Small intestine (tissue), 7 donors: ENCODE measurements at regions not wholly inside any gene's neighbourhood (a gene's known extent, or its start where the extent isn't known, plus 50 kb on each side); places are given as distances from the start of the nearest gene placed in this dataset.

Experiments
- DNase-seq, 2 donors: peaks; one replicate each; pipeline versions ENCODE4 v3.0.0 to v3.0.0-alpha.2; 2013
- FAIRE-seq: peaks from 2 replicates; lab custom pipeline; 2012; peaks lifted over from hg19 to GRCh38; lab: Jason Lieb, UNC
- H3K27ac ChIP-seq, 3 donors: one replicate each; pipeline ENCODE4 v1.5.1; 2013; ENCODE audit warnings: low read length in 2 of 3, mild to moderate bottlenecking in 2 of 3, control low read depth in 1 of 3, inconsistent platforms in 1 of 3, low read depth in 1 of 3, moderate library complexity in 1 of 3
- H3K27me3 ChIP-seq, 3 donors: one replicate each; pipeline ENCODE4 v1.6.1; 2013; ENCODE audit warnings: low read length in 3 of 3, inconsistent platforms in 1 of 3; ENCODE audit not compliant: control insufficient read depth in 3 of 3, insufficient read depth in 3 of 3
- H3K36me3 ChIP-seq, 3 donors: one replicate each; pipeline ENCODE4 v1.6.1; 2013; ENCODE audit warnings: low read length in 3 of 3, inconsistent platforms in 1 of 3, low read depth in 1 of 3, mild to moderate bottlenecking in 1 of 3, moderate library complexity in 1 of 3; ENCODE audit not compliant: control insufficient read depth in 3 of 3, insufficient read depth in 2 of 3
- H3K4me1 ChIP-seq, 3 donors: one replicate each; pipeline ENCODE4 v1.6.1; 2013; ENCODE audit warnings: low read length in 2 of 3, inconsistent platforms in 1 of 3, low read depth in 1 of 3, mild to moderate bottlenecking in 1 of 3, moderate library complexity in 1 of 3; ENCODE audit not compliant: control insufficient read depth in 3 of 3, insufficient read depth in 2 of 3
- H3K4me3 ChIP-seq, 3 donors: one replicate each; pipeline ENCODE4 v1.5.1; 2013; ENCODE audit warnings: low read length in 3 of 3, control low read depth in 1 of 3, inconsistent platforms in 1 of 3, low read depth in 1 of 3, mild to moderate bottlenecking in 1 of 3, moderate library complexity in 1 of 3
- H3K9me3 ChIP-seq, 2 donors: one replicate each; pipeline ENCODE4 v1.6.1; 2013; ENCODE audit warnings: low read depth in 1 of 2, low read length in 1 of 2; ENCODE audit not compliant: control insufficient read depth in 2 of 2, insufficient read depth in 1 of 2
- WGBS, 3 donors: extraction: QIAGEN DNeasy Blood & Tissue Kit; methylation state at CpG; one replicate each; pipeline ENCODE4 v1.1.7; 2013; 5-methylcytosine and 5-hydroxymethylcytosine counted together
- donor health status: healthy with polysubstance abuse.
- donor health status: control.
- donor health status: control.
- donor health status: Bipolar disorder and iron deficiency.
- donor health status: healthy.

GRCh38 chr11:90650153-90650552 is 427.3 kb upstream of the CHORDC1 start:
- no peaks in the 10 kb centered on the region for H3K36me3 ChIP-seq
- H3K27me3 ChIP-seq: no peaks in the 10 kb centered on the region
- DNase-seq (no peak), FAIRE-seq (no peak)
- 93 to 95% (median 94%) methylated on average over 2 of the region's 2 CpGs for WGBS, 3 donors
- H3K4me1 ChIP-seq: no peaks in the 10 kb centered on the region
- no peak overlapping the region for H3K4me3 ChIP-seq
- H3K9me3 ChIP-seq: no peaks in the 10 kb centered on the region
- H3K27ac ChIP-seq: no peak overlapping the region

DNA sequence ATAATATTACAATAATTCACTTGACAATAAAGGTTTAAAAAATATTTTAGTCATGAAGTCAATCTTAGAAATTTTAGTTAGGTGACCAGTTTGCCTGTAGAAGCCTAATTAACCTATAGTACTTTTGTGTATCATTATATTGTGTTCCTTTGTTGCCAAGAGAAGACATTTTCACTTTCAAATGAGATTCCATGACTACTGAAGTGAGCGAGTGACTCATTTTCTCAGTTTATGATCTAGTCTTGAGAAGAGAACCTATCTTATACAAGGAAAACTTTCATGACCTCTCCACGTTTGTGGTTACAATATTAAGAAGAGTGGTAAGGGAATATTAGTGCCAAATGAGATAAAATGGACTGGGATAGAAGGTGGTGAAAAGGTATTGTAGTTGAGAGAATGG is 423.9 kb upstream of the CHORDC1 start:
- Histone ChIP-seq H3K4me3 (no peak overlapping the region), H3K9me3 (no peaks in the 10 kb centered on the region), H3K4me1 (no peaks in the 10 kb centered on the region), H3K27me3 (no peaks in the 10 kb centered on the region), H3K36me3 (no peaks in the 10 kb centered on the region), H3K27ac (no peak overlapping the region)
- DNase-seq: no peak
- 61 to 75% (median 63%) methylated on average over 2 of the region's 2 CpGs for WGBS, 3 donors
- no peak for FAIRE-seq

DNA sequence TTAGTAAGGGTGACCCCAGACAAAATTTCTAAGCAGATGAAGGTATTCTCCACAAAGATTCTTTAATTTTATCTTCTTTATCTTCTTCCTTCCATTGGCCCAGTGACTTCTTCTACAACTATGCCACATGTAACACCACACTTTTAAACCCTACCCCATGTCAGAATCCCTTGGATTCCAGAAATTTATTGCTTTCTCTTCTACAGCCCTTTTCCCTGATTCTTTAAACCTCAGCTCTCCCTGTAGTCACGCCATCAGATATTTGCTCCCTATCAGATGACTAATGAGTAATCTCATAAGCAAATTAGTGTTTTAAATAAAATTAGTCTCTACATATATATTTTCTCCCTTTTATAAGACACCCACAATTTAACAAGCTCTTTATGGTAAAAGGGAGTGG is 423.4 kb upstream of the CHORDC1 start:
- Histone ChIP-seq H3K36me3 (no peaks in the 10 kb centered on the region), H3K27ac (no peak overlapping the region), H3K4me3 (no peak overlapping the region), H3K9me3 (no peaks in the 10 kb centered on the region), H3K27me3 (no peaks in the 10 kb centered on the region), H3K4me1 (no peaks in the 10 kb centered on the region)
- 59 to 84% (median 66%) methylated on average over 1 of the region's 1 CpG for WGBS, 3 donors
- FAIRE-seq (no peak), DNase-seq (no peak)

DNA sequence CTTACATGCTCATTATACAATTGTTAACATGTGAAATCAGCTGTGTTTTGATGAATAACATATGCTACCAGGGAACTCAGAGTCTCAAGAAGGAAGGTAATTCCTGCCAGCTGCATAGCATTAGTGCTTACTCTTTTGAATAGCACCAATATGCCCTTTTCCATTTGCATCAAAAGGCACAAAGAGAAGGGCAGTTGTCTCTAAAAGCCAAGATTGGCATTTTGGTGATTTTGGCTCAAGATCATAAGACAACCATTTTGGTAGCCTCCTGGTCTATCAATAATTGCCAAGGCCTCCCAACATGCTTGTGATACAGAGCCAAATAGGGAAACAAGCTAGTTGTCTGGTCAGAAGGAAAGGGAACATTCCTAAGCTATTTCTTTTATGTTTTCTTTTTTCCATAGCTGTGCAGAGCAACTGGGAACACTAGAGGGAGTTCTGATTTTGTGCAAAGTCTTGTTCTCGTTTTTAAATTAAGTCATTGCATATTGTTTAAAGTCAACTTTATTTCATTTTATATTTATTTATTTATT is 416.7 kb upstream of the CHORDC1 start:
- Histone ChIP-seq H3K27me3 (no peaks in the 10 kb centered on the region), H3K9me3 (no peaks in the 10 kb centered on the region), H3K4me1 (no peaks in the 10 kb centered on the region), H3K27ac (no peak overlapping the region), H3K36me3 (no peaks in the 10 kb centered on the region), H3K4me3 (no peak overlapping the region)
- DNase-seq (no peak), FAIRE-seq (no peak)
- WGBS, 3 donors: 9 to 28% (median 15%) methylated on average over 1 of the region's 1 CpG

- H3K4me1 ChIP-seq: no peaks in the 10 kb centered on the region
- H3K4me3 ChIP-seq: no peak overlapping the region
- DNase-seq (no peak), FAIRE-seq (no peak)
- 14 to 73% (median 25%) methylated on average over 1 of the region's 1 CpG for WGBS, 3 donors
- H3K27ac ChIP-seq: no peak overlapping the region
- no peaks in the 10 kb centered on the region for H3K36me3 ChIP-seq
- no peaks in the 10 kb centered on the region for H3K27me3 ChIP-seq
- no peaks in the 10 kb centered on the region for H3K9me3 ChIP-seq
Observed at GRCh38 chr11:90635886-90636285, 413.0 kb upstream of the CHORDC1 start.

GRCh38 chr11:90635151-90635550 is 412.3 kb upstream of the CHORDC1 start:
- H3K27me3 ChIP-seq: no peaks in the 10 kb centered on the region
- WGBS, 3 donors: 62 to 84% (median 76%) methylated on average over 1 of the region's 1 CpG
- H3K4me3 ChIP-seq: no peak overlapping the region
- no peaks in the 10 kb centered on the region for H3K36me3 ChIP-seq
- FAIRE-seq: no peak
- H3K4me1 ChIP-seq: no peaks in the 10 kb centered on the region
- no peak for DNase-seq
- H3K27ac ChIP-seq: no peak overlapping the region
- H3K9me3 ChIP-seq: no peaks in the 10 kb centered on the region

DNA sequence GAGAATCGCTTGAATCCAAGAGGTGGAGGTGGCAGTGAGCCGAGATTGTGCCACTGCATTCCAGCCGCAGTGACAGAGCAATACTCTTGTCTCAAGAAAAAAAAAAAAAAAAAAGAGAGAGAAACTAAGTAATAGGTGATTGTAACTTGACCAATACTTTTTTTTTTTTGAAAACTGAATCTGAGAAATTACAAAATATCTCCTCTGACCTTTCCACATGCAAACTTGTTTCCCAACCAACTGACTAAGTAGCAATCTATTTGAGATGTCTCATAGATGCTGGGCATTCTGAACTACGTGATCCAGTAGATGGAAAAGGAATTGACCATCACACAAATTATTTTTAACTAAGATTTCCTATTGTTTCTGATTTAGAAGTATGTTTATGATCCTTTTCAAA is 407.3 kb upstream of the CHORDC1 start:
- 79 to 89% (median 87%) methylated on average over 4 of the region's 4 CpGs for WGBS, 3 donors
- Histone ChIP-seq H3K27ac (no peak overlapping the region), H3K36me3 (no peaks in the 10 kb centered on the region), H3K4me3 (no peak overlapping the region), H3K4me1 (no peaks in the 10 kb centered on the region), H3K27me3 (no peaks in the 10 kb centered on the region), H3K9me3 (no peaks in the 10 kb centered on the region)
- no peak for FAIRE-seq
- no peak for DNase-seq

DNA sequence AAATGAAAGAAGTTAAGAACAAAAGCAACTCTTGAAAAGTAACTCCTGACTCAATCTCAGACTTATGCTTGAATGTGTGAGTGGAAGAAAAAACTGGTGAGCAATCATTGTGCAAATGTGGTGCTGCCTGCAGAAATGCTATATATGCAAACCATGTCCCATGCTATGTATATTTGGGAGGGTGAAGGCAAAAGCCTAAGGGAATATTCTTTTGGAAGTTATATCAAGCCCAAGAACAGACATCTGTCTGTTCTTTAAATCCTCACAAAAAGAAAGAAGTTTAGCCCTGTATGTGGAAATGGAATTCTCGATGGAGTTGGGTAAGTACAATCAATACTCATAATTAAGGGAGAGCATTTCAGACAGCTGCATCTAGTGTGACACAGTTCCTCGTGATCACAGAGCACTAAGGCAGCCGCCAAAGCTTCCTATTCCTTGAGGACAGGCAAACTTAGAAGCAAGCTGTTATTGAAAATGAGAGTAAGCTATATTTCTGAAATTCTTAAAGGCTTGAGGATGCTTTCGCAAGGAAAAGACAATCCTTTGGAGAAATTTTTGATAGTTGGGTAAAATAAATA is 406.5 kb upstream of the CHORDC1 start:
- Histone ChIP-seq H3K36me3 (no peaks in the 10 kb centered on the region), H3K27me3 (no peaks in the 10 kb centered on the region), H3K27ac (no peak overlapping the region), H3K9me3 (no peaks in the 10 kb centered on the region), H3K4me1 (no peaks in the 10 kb centered on the region), H3K4me3 (no peak overlapping the region)
- 77 to 78% (median 78%) methylated on average over 4 of the region's 4 CpGs for WGBS, 3 donors
- no peak for DNase-seq
- no peak for FAIRE-seq

GRCh38 chr11:90614318-90614717 is 391.5 kb upstream of the CHORDC1 start:
- WGBS, 3 donors: 42 to 71% (median 46%) methylated on average over 2 of the region's 2 CpGs
- H3K27ac ChIP-seq: no peak overlapping the region
- no peaks in the 10 kb centered on the region for H3K27me3 ChIP-seq
- no peaks in the 10 kb centered on the region for H3K9me3 ChIP-seq
- no peak for FAIRE-seq
- DNase-seq: no peak
- no peaks in the 10 kb centered on the region for H3K4me1 ChIP-seq
- H3K36me3 ChIP-seq: no peaks in the 10 kb centered on the region
- H3K4me3 ChIP-seq: no peak overlapping the region
